Stimulated activated memory B cell treated with anti-CD40 and anti-IgM and Interleukin-4, amounts not matched to agents 10 μg/mL and 1 μg/mL and 100 μg/mL, for 72 hours (primary cell): ENCODE measurements at regions not wholly inside any gene's neighbourhood (a gene's known extent, or its start where the extent isn't known, plus 50 kb on each side); places are given as distances from the start of the nearest gene placed in this dataset.

Experiments
- ATAC-seq: fragments of 150-1000 bp; cut with Tn5 transposase; 2 replicates; pipeline ENCODE4 v1.10.0; 2021
- H3K27ac Mint-ChIP-seq: one replicate; pipeline ENCODE4 v1.8.0; 2022; ENCODE audit warnings: mild to moderate bottlenecking, mixed read lengths
- H3K27me3 Mint-ChIP-seq: one replicate; pipeline ENCODE4 v1.8.0; 2022; ENCODE audit warnings: mixed read lengths
- H3K36me3 Mint-ChIP-seq: one replicate; pipeline ENCODE4 v1.8.0; 2022; ENCODE audit warnings: mixed read lengths
- H3K4me1 Mint-ChIP-seq: one replicate; pipeline ENCODE4 v1.8.0; 2022; ENCODE audit warnings: mixed read lengths
- H3K4me3 Mint-ChIP-seq: one replicate; pipeline ENCODE4 v1.8.0; 2022; ENCODE audit warnings: mild to moderate bottlenecking, moderate library complexity, mixed read lengths
- H3K9me3 Mint-ChIP-seq: one replicate; pipeline ENCODE4 v1.8.0; 2022; ENCODE audit warnings: mixed read lengths

DNA sequence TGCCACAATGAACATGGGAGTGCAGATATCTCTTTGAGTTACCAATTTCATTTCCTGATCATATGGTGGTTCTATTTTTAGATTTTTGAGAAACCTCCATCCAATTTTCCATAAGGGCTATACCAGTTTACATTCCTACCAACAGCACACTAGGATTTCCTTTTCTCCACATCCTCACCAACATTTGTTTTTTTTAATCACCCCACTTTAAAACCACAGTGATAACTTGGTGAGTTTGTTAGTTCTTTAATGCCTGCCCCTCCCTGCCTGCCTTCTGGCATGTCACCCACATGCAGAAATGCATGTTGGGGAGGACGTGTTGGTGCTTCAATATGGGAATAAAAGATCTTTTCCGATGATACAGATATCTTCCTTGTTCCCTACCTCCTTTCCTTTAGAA lies 167.9 kb downstream of the CAND1 start:
- no peak overlapping the region for H3K4me3 Mint-ChIP-seq
- H3K36me3 Mint-ChIP-seq, result no peaks in the 10 kb centered on the region
- H3K27me3 Mint-ChIP-seq, result no peaks in the 10 kb centered on the region
- ATAC-seq, result no peak
- H3K4me1 Mint-ChIP-seq, result peaks cover 17% of the 10 kb centered on the region
- H3K9me3 Mint-ChIP-seq, result peaks cover 4% of the 10 kb centered on the region
- H3K27ac Mint-ChIP-seq, result no peak overlapping the region

DNA sequence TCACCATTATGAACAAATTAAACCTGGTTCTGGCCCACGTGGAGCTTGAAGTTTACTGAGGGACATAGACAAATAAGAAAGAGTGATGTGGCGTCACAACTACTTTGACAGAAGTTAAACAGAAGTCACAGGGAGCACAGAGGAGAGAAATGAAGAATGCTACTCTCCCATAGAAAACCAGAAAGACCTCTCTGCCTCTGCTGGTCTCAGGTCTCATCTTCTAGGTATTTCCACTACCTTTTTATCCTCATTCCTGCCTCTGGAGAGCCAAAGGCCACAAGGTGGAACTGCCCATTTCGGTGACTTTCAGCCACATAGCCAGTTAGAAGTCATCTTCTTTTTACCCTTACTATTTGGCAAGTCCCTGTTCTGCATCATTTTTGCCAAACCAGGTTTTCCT lies 170.5 kb downstream of the CAND1 start:
- peaks cover 4% of the 10 kb centered on the region for H3K9me3 Mint-ChIP-seq
- H3K36me3 Mint-ChIP-seq, result no peaks in the 10 kb centered on the region
- no peak for ATAC-seq
- H3K27ac Mint-ChIP-seq, result no peak overlapping the region
- H3K27me3 Mint-ChIP-seq, result no peaks in the 10 kb centered on the region
- H3K4me1 Mint-ChIP-seq, result peaks cover 12% of the 10 kb centered on the region
- H3K4me3 Mint-ChIP-seq, result no peak overlapping the region

GRCh38 chr12:67441736-67442346 lies 172.7 kb downstream of the CAND1 start:
- Mint-ChIP-seq H3K36me3 (no peaks in the 10 kb centered on the region), H3K4me3 (no peak overlapping the region), H3K4me1 (peaks cover 8% of the 10 kb centered on the region), H3K9me3 (peaks cover 4% of the 10 kb centered on the region), H3K27ac (peak overlapping the region; percentile 7), H3K27me3 (no peaks in the 10 kb centered on the region)
- ATAC-seq, result peak; percentile 93

DNA sequence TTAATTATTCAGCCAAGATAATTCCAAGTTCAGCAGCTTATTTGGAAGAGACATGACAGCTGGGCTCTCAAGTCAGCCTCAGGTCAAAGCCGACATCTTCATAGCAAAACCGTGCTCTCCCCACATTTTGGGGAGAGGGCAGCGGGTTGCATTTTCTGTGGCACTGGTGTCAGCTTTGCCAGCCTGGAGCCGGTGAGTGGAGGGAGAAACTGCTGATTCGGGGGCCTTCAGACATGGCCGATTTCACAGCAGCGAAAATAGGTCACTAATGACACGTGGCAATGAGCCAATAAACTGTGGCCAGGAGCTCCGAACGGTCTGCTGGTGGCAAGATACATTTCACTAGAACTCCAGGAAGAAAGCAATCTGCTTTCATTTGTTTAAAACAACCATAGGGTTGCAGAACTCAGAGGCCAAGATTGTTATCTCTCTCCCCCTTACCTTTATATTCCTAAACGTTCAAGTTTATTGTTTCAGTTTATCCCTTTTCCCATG lies 173.2 kb downstream of the CAND1 start:
- H3K9me3 Mint-ChIP-seq, result peaks cover 4% of the 10 kb centered on the region
- peaks cover 8% of the 10 kb centered on the region for H3K4me1 Mint-ChIP-seq
- no peaks in the 10 kb centered on the region for H3K36me3 Mint-ChIP-seq
- no peak overlapping the region for H3K4me3 Mint-ChIP-seq
- no peak for ATAC-seq
- H3K27me3 Mint-ChIP-seq, result no peaks in the 10 kb centered on the region
- H3K27ac Mint-ChIP-seq, result no peak overlapping the region

GRCh38 chr12:67442896-67443295 lies 173.7 kb downstream of the CAND1 start:
- no peak overlapping the region for H3K4me3 Mint-ChIP-seq
- H3K27ac Mint-ChIP-seq, result no peak overlapping the region
- no peaks in the 10 kb centered on the region for H3K36me3 Mint-ChIP-seq
- no peak for ATAC-seq
- H3K9me3 Mint-ChIP-seq, result peaks cover 4% of the 10 kb centered on the region
- no peaks in the 10 kb centered on the region for H3K27me3 Mint-ChIP-seq
- H3K4me1 Mint-ChIP-seq, result peaks cover 8% of the 10 kb centered on the region

DNA sequence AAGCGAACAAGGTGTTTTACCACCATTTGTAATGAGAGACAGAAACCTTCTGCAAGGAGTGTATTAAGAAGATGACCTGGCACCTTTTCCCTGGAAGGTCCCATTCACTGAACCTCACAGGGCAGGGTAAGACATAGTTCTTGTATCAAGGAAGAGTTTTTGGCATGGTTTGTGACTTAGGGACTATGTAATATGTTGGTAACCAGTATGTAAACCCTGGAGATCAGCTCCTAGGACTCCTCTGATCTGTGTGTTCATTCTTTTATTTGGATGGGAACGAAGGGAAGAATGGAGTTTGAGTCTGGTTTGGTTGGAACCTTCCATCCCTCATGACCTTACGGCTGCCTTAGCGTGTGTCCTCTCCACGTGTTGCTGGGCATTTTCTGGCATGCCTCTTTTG lies 175.4 kb downstream of the CAND1 start:
- no peak overlapping the region for H3K4me3 Mint-ChIP-seq
- H3K36me3 Mint-ChIP-seq, result no peaks in the 10 kb centered on the region
- peaks cover 18% of the 10 kb centered on the region for H3K4me1 Mint-ChIP-seq
- no peaks in the 10 kb centered on the region for H3K27me3 Mint-ChIP-seq
- H3K9me3 Mint-ChIP-seq, result no peaks in the 10 kb centered on the region
- ATAC-seq, result no peak
- H3K27ac Mint-ChIP-seq, result no peak overlapping the region

DNA sequence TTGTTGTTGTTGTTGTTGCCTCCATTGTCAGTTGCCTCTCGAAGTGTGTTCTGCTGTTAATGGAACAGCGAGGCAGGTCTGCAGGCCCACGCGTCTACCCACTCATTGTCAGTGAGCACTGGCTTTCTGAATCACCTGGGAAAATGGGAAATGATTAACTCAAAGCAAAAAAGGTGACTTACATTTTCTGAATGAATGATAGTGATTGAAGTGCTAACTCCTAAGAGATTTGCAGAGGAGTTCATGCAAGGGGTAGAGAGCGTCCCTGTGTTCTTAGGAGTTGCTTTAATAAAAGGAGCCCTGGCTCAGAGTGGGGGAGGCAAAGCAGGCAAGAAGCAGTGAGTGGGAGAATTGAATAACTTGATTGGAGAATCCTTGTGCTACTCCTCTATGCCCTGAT lies 177.6 kb downstream of the CAND1 start:
- no peak for ATAC-seq
- no peak overlapping the region for H3K4me3 Mint-ChIP-seq
- H3K27ac Mint-ChIP-seq, result no peak overlapping the region
- H3K36me3 Mint-ChIP-seq, result no peaks in the 10 kb centered on the region
- H3K27me3 Mint-ChIP-seq, result no peaks in the 10 kb centered on the region
- H3K9me3 Mint-ChIP-seq, result no peaks in the 10 kb centered on the region
- peaks cover 32% of the 10 kb centered on the region for H3K4me1 Mint-ChIP-seq

GRCh38 chr12:67447180-67447579 lies 178.0 kb downstream of the CAND1 start:
- H3K36me3 Mint-ChIP-seq, result no peaks in the 10 kb centered on the region
- no peaks in the 10 kb centered on the region for H3K9me3 Mint-ChIP-seq
- no peak for ATAC-seq
- H3K4me3 Mint-ChIP-seq, result no peak overlapping the region
- H3K4me1 Mint-ChIP-seq, result peaks cover 33% of the 10 kb centered on the region
- H3K27me3 Mint-ChIP-seq, result no peaks in the 10 kb centered on the region
- no peak overlapping the region for H3K27ac Mint-ChIP-seq

DNA sequence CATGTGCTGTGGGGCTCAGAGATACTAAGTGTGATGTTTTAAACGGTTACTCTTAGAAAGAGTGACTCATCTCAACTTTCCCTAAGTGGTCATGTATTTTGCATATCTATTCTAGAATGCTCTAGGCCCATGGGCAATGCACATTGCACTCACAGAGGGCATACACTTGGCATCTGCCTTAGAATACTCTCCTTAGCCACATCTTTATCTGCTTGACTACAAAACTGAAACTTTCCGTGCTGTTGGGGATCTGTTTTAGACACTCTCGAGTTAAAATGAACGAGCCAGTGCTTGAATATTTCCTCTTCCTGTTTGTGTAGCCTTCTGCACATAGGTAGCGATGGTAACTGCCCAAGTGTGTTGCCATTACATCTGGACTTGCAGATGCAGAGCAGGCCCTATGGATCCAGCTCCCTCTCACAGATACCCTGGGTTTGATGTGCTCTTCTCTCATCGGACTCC lies 180.5 kb downstream of the CAND1 start:
- Mint-ChIP-seq H3K9me3 (peaks cover 6% of the 10 kb centered on the region), H3K27ac (peak overlapping the region; percentile 82), H3K36me3 (no peaks in the 10 kb centered on the region), H3K4me3 (no peak overlapping the region), H3K27me3 (no peaks in the 10 kb centered on the region), H3K4me1 (peaks cover 45% of the 10 kb centered on the region)
- ATAC-seq, result peak; percentile 88

DNA sequence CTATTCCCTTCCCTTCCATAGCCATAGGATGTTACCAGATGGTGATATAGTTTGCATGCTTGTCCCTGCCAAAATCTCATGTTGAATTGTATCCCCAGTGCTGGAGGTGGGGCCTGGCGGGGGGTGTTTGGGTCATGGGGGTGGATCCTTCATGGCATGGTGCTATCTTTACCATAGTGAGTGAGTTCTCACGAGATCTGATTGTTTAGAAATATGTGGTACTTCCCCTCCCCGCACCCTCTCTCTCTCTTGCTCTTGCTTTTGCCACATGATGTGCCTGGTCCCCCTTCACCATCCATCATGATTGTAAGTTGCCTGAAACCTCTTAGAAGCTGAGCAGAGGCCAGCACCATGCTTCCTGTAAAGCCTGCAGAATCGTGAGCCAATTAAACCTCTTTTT lies 181.3 kb downstream of the CAND1 start:
- H3K27me3 Mint-ChIP-seq, result no peaks in the 10 kb centered on the region
- H3K9me3 Mint-ChIP-seq, result peaks cover 6% of the 10 kb centered on the region
- ATAC-seq, result no peak
- H3K4me3 Mint-ChIP-seq, result no peak overlapping the region
- H3K4me1 Mint-ChIP-seq, result peaks cover 45% of the 10 kb centered on the region
- H3K36me3 Mint-ChIP-seq, result no peaks in the 10 kb centered on the region
- H3K27ac Mint-ChIP-seq, result peak overlapping the region; percentile 82

DNA sequence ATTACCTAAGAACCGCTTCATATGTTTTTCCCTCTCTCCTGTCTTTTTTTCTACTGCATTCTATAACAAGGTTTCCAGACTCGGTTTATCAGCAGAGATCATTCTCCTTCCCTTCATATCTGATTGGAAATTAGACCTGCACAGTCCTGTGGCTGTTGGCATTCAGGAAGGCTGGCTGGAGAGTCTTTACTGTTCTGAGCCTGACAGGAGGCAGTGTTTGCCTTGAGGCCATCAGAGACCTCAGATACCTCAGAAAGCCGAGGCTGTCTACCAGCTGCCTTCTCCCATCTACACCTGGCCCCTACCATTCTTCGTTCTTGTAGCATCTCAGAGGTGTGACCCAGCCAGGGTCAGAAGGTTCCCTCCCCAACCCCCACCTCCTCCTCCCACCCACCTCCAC lies 182.0 kb downstream of the CAND1 start:
- Mint-ChIP-seq H3K9me3 (peaks cover 6% of the 10 kb centered on the region), H3K36me3 (no peaks in the 10 kb centered on the region), H3K4me1 (peaks cover 45% of the 10 kb centered on the region), H3K27ac (peak overlapping the region; percentile 82), H3K27me3 (no peaks in the 10 kb centered on the region), H3K4me3 (no peak overlapping the region)
- ATAC-seq, result no peak

GRCh38 chr12:67452119-67452805 lies 183.1 kb downstream of the CAND1 start:
- peak; percentile 92 for ATAC-seq
- Mint-ChIP-seq H3K27me3 (no peaks in the 10 kb centered on the region), H3K4me3 (peak overlapping the region; percentile 43), H3K36me3 (no peaks in the 10 kb centered on the region), H3K27ac (peak overlapping the region; percentile 82), H3K9me3 (peaks cover 6% of the 10 kb centered on the region), H3K4me1 (peaks cover 47% of the 10 kb centered on the region)

- no peak overlapping the region for H3K4me3 Mint-ChIP-seq
- ATAC-seq, result no peak
- peak overlapping the region; percentile 82 for H3K27ac Mint-ChIP-seq
- H3K36me3 Mint-ChIP-seq, result no peaks in the 10 kb centered on the region
- H3K4me1 Mint-ChIP-seq, result peaks cover 53% of the 10 kb centered on the region
- peaks cover 6% of the 10 kb centered on the region for H3K9me3 Mint-ChIP-seq
- H3K27me3 Mint-ChIP-seq, result no peaks in the 10 kb centered on the region
These were observed 184.0 kb downstream of the CAND1 start for GRCh38 chr12:67453191-67453590.

DNA sequence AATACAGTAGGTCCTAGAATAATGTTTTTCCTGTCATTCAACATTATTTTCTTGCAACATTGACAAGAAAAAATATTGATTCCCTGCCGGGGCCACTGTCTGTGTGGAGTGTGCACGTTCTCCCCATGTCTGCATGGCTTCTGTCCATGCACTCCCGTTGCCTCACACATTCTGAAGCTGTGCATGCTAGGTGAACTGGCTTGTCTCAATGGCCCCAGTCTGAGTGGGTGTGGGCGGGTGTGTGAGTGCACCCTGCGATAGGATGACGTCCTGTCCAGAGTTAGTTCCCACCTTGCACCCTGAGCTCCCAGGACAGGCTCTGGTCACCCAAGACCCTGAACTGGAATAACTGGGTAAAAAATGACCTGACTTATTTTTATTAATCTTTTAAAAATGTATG lies 186.1 kb downstream of the CAND1 start:
- Mint-ChIP-seq H3K4me1 (peaks cover 36% of the 10 kb centered on the region), H3K27ac (no peak overlapping the region), H3K9me3 (peaks cover 6% of the 10 kb centered on the region), H3K36me3 (no peaks in the 10 kb centered on the region), H3K27me3 (no peaks in the 10 kb centered on the region), H3K4me3 (no peak overlapping the region)
- ATAC-seq, result no peak

- Mint-ChIP-seq H3K9me3 (peaks cover 6% of the 10 kb centered on the region), H3K27me3 (no peaks in the 10 kb centered on the region), H3K4me3 (no peak overlapping the region), H3K36me3 (no peaks in the 10 kb centered on the region), H3K27ac (no peak overlapping the region), H3K4me1 (peaks cover 25% of the 10 kb centered on the region)
- ATAC-seq, result no peak
These were observed 187.3 kb downstream of the CAND1 start for GRCh38 chr12:67456431-67456901.

DNA sequence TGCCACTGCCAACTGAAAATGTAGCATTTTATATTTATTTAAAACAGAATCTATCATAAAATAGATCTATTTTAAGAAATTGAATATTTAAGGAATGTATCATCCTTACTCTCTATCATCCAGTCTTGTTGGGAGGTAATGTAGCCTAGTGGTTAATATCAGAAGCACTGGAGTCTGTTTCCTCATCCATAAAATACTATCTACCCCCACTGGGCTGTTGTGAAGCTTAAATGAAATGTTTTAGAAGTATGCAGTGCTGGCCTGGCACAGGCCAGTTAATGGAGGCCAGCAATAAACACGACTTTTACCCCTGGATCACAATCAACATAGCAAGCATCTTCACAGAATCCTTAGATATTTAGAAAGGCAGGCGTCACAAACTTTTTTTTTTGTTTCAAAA lies 188.0 kb downstream of the CAND1 start:
- Mint-ChIP-seq H3K9me3 (peaks cover 6% of the 10 kb centered on the region), H3K4me1 (peaks cover 20% of the 10 kb centered on the region), H3K36me3 (no peaks in the 10 kb centered on the region), H3K27me3 (no peaks in the 10 kb centered on the region), H3K27ac (peak overlapping the region; percentile 64), H3K4me3 (no peak overlapping the region)
- no peak for ATAC-seq
